ENCODE measurements at regions not wholly inside any gene's neighbourhood (a gene's known extent, or its start where the extent isn't known, plus 50 kb on each side); places are given as distances from the start of the nearest gene placed in this dataset.

- no peak for DNase-seq
These were observed 79.0 kb upstream of the DNAH14 start for GRCh38 chr1:224850446-224850845.

GRCh38 chr1:224851210-224851847, 78.1 kb upstream of the DNAH14 start:
- no peak for DNase-seq

- DNase-seq = no peak
These were observed 77.6 kb upstream of the DNAH14 start for GRCh38 chr1:224851848-224852261.

GRCh38 chr1:224852901-224853568, 76.4 kb upstream of the DNAH14 start:
- no peak for DNase-seq

- no peak for DNase-seq
These were observed 72.5 kb upstream of the DNAH14 start for GRCh38 chr1:224856973-224857372.

GRCh38 chr1:224859651-224860050, 69.8 kb upstream of the DNAH14 start:
- DNase-seq = no peak

- no peak for DNase-seq
These were observed 68.8 kb upstream of the DNAH14 start for GRCh38 chr1:224860488-224861338.

- DNase-seq = no peak
These were observed 68.1 kb upstream of the DNAH14 start for GRCh38 chr1:224861339-224861716.

GRCh38 chr1:224863486-224863885, 66.0 kb upstream of the DNAH14 start:
- DNase-seq = no peak

- no peak for DNase-seq
These were observed 65.5 kb upstream of the DNAH14 start for GRCh38 chr1:224864006-224864405.

GRCh38 chr1:224865510-224865909, 64.0 kb upstream of the DNAH14 start:
- no peak for DNase-seq

- DNase-seq = no peak
These were observed 62.5 kb upstream of the DNAH14 start for GRCh38 chr1:224866940-224867339.

GRCh38 chr1:224867715-224868114, 61.8 kb upstream of the DNAH14 start:
- DNase-seq = no peak

- no peak for DNase-seq
These were observed 56.5 kb upstream of the DNAH14 start for GRCh38 chr1:224872832-224873433.

GRCh38 chr1:224873434-224874369, 55.8 kb upstream of the DNAH14 start:
- no peak for DNase-seq

GRCh38 chr1:224874775-224875174, 54.7 kb upstream of the DNAH14 start:
- no peak for DNase-seq

GRCh38 chr1:224879162-224879803, 50.2 kb upstream of the DNAH14 start:
- DNase-seq = no peak

Data from DMS79 (cell line).